ENCODE measurements at regions not wholly inside any gene's neighbourhood (a gene's known extent, or its start where the extent isn't known, plus 50 kb on each side); places are given as distances from the start of the nearest gene placed in this dataset.
"Not testable (repeated sequence)": the region's sequence is repeated elsewhere in the genome, so short reads cannot be mapped to it uniquely, and the experiment has no call there.

- TF ChIP-seq, protein P1, sequence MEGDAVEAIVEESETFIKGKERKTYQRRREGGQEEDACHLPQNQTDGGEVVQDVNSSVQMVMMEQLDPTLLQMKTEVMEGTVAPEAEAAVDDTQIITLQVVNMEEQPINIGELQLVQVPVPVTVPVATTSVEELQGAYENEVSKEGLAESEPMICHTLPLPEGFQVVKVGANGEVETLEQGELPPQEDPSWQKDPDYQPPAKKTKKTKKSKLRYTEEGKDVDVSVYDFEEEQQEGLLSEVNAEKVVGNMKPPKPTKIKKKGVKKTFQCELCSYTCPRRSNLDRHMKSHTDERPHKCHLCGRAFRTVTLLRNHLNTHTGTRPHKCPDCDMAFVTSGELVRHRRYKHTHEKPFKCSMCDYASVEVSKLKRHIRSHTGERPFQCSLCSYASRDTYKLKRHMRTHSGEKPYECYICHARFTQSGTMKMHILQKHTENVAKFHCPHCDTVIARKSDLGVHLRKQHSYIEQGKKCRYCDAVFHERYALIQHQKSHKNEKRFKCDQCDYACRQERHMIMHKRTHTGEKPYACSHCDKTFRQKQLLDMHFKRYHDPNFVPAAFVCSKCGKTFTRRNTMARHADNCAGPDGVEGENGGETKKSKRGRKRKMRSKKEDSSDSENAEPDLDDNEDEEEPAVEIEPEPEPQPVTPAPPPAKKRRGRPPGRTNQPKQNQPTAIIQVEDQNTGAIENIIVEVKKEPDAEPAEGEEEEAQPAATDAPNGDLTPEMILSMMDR (conservative IDR thresholded peaks at IDR 0.05): no peak
- H3K27me3 Mint-ChIP-seq: no peaks in the 10 kb centered on the region
- no peaks in the 10 kb centered on the region for H3K36me3 Mint-ChIP-seq
- no peaks in the 10 kb centered on the region for H3K4me1 Mint-ChIP-seq (ENCODE audit: unreplicated experiment)
- H3K4me3 Mint-ChIP-seq: no peak overlapping the region
- DNase-seq (ENCODE audit: extremely low spot score, unreplicated experiment): no peak
- H3K9me3 Mint-ChIP-seq: no peaks in the 10 kb centered on the region
- no peak overlapping the region for H3K27ac Mint-ChIP-seq
Measured at GRCh38 chr4:111070390-111070789, 447.5 kb upstream of the PITX2 start.

GRCh38 chr4:111074523-111075114 is 451.7 kb upstream of the PITX2 start:
- no peaks in the 10 kb centered on the region for H3K4me1 Mint-ChIP-seq (ENCODE audit: unreplicated experiment)
- DNase-seq (ENCODE audit: extremely low spot score, unreplicated experiment): no peak

GRCh38 chr4:111076299-111076698 is 453.4 kb upstream of the PITX2 start:
- H3K4me3 Mint-ChIP-seq; DNase-seq (ENCODE audit: extremely low spot score, unreplicated experiment); H3K27me3 Mint-ChIP-seq; H3K9me3 Mint-ChIP-seq; H3K27ac Mint-ChIP-seq; H3K4me1 Mint-ChIP-seq (ENCODE audit: unreplicated experiment); H3K36me3 Mint-ChIP-seq: not testable (repeated sequence)

More at GRCh38 chr4:111074523-111075114, 451.7 kb upstream of the PITX2 start:
- Mint-ChIP-seq H3K36me3 (no peaks in the 10 kb centered on the region), H3K4me3 (no peak overlapping the region), H3K27me3 (no peaks in the 10 kb centered on the region), H3K27ac (no peak overlapping the region), H3K9me3 (peaks cover 7% of the 10 kb centered on the region)
- TF ChIP-seq, protein P1 (conservative IDR thresholded peaks at IDR 0.05): no peak

DNA sequence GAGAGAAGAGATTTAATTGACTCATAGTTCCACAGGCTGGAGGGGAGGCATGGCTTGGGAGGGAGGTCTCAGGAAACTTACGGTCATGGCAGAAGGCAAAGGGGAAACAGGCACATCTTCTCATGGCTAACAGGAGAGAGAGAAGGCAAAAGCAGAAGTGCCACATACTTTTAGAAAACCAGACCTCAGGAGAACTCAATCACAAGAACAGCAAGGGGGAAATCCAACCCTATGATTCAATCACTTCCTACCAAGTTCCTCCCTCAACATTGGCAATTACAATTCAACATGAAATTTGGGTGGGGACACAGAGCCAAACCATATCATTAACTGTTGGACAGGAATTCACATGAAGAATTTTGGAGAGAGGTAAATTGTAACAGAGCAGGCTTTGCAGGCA is 485.3 kb upstream of the PITX2 start:
- Mint-ChIP-seq H3K4me1 (ENCODE audit: unreplicated experiment) (peaks cover 5% of the 10 kb centered on the region), H3K4me3 (no peak overlapping the region), H3K9me3 (peaks cover 4% of the 10 kb centered on the region), H3K36me3 (no peaks in the 10 kb centered on the region), H3K27ac (no peak overlapping the region), H3K27me3 (no peaks in the 10 kb centered on the region)
- TF ChIP-seq, protein P1 (conservative IDR thresholded peaks at IDR 0.05): no peak
- DNase-seq (ENCODE audit: extremely low spot score, unreplicated experiment): no peak

GRCh38 chr4:111113591-111113990 is 490.7 kb upstream of the PITX2 start:
- Mint-ChIP-seq H3K36me3 (no peaks in the 10 kb centered on the region), H3K27me3 (no peaks in the 10 kb centered on the region), H3K4me1 (ENCODE audit: unreplicated experiment) (no peaks in the 10 kb centered on the region), H3K27ac (no peak overlapping the region), H3K9me3 (no peaks in the 10 kb centered on the region), H3K4me3 (no peak overlapping the region)
- no peak for DNase-seq (ENCODE audit: extremely low spot score, unreplicated experiment)
- TF ChIP-seq, protein P1 (conservative IDR thresholded peaks at IDR 0.05): no peak

GRCh38 chr4:111115881-111116280 is 493.0 kb upstream of the PITX2 start:
- Mint-ChIP-seq H3K4me1 (ENCODE audit: unreplicated experiment) (no peaks in the 10 kb centered on the region), H3K27me3 (no peaks in the 10 kb centered on the region), H3K27ac (no peak overlapping the region), H3K36me3 (no peaks in the 10 kb centered on the region), H3K4me3 (no peak overlapping the region), H3K9me3 (no peaks in the 10 kb centered on the region)
- DNase-seq (ENCODE audit: extremely low spot score, unreplicated experiment): no peak
- TF ChIP-seq, protein P1 (conservative IDR thresholded peaks at IDR 0.05): no peak

All from type B pancreatic cell (in vitro differentiated cells).